IMR-90 (cell line): ENCODE measurements at regions not wholly inside any gene's neighbourhood (a gene's known extent, or its start where the extent isn't known, plus 50 kb on each side); places are given as distances from the start of the nearest gene placed in this dataset.

Experiments
- ATAC-seq: fragments of 200-7000 bp; cut with Tn5 transposase; 2 replicates; pipeline ENCODE4 v1.9.1; 2020; ENCODE audit warnings: low read depth, mild to moderate bottlenecking, moderate library complexity
- BruUV-seq: library from RNA; stranded (reverse); fragments of 400-500 nt; replicated peaks from 2 replicates; lab custom pipeline; 2021; lab: Mats Ljungman, UMichigan
- CTCF ChIA-PET: fragments of 300-600 bp; formaldehyde crosslinking; extraction: SDS; loops from one replicate; lab custom pipeline; 2021; ENCODE audit warnings: antibody characterized with exemption; lab: Yijun Ruan, JAX
- POLR2A ChIA-PET: fragments of 300-600 bp; sonication (Branson Sonifier 250); formaldehyde crosslinking; loops from one replicate; lab custom pipeline; 2022; ENCODE audit warnings: antibody characterized with exemption; ENCODE audit not compliant: unreplicated experiment; lab: Charles Lee
- DNase-seq: peaks from one replicate; pipeline ENCODE4 v3.0.0; 2013
- H2AFZ ChIP-seq: replicated peaks from 2 replicates; pipeline ENCODE3; 2013; ENCODE audit warnings: low read length, mild to moderate bottlenecking; ENCODE audit not compliant: poor library complexity
- H2AK5ac ChIP-seq: 2 replicates; pipeline ENCODE4 v1.6.1; 2013; ENCODE audit warnings: low read depth, low read length, inconsistent platforms
- H2AK9ac ChIP-seq: replicated peaks from 2 replicates; pipeline ENCODE3; 2013; ENCODE audit warnings: mild to moderate bottlenecking, low read depth, low read length, moderate library complexity; ENCODE audit not compliant: poor library complexity
- H2BK120ac ChIP-seq: 2 replicates; pipeline ENCODE4 v1.6.1; 2013; ENCODE audit warnings: low read depth, low read length, inconsistent platforms
- H2BK15ac ChIP-seq: 3 replicates; pipeline ENCODE4 v1.6.1; 2013; ENCODE audit warnings: low read depth, low read length, inconsistent platforms
- H2BK20ac ChIP-seq: 2 replicates; pipeline ENCODE4 v1.6.1; 2013; ENCODE audit warnings: low read depth, mild to moderate bottlenecking, inconsistent platforms, low read length, moderate library complexity
- H2BK5ac ChIP-seq: 2 replicates; pipeline ENCODE4 v1.6.1; 2013; ENCODE audit warnings: mild to moderate bottlenecking, low read depth, low read length, inconsistent platforms; ENCODE audit not compliant: poor library complexity, severe bottlenecking
- H3K14ac ChIP-seq: replicated peaks from 2 replicates; pipeline ENCODE4 v1.6.1; 2013; ENCODE audit warnings: low read depth, low read length, inconsistent platforms
- H3K18ac ChIP-seq: 2 replicates; pipeline ENCODE4 v1.6.1; 2013; ENCODE audit warnings: low read depth, low read length, control low read depth
- H3K23ac ChIP-seq: 2 replicates; pipeline ENCODE4 v1.6.1; 2013; ENCODE audit warnings: low read depth, low read length, inconsistent platforms
- H3K27ac ChIP-seq: 2 replicates; pipeline ENCODE4 v1.5.1; 2013; ENCODE audit warnings: mild to moderate bottlenecking, control low read depth, low read length; ENCODE audit not compliant: insufficient read depth
- H3K27me3 ChIP-seq: 2 replicates; pipeline ENCODE4 v1.6.1; 2013; ENCODE audit warnings: low read length; ENCODE audit not compliant: control insufficient read depth, insufficient read depth
- H3K36me3 ChIP-seq: 2 replicates; pipeline ENCODE4 v1.6.1; 2013; ENCODE audit warnings: low read length, mixed read lengths; ENCODE audit not compliant: control insufficient read depth, insufficient read depth
- H3K4ac ChIP-seq: 2 replicates; pipeline ENCODE4 v1.6.1; 2013; ENCODE audit warnings: low read depth, low read length, inconsistent platforms
- H3K4me1 ChIP-seq: 2 replicates; pipeline ENCODE4 v1.6.1; 2013; ENCODE audit warnings: low read length, mixed read lengths; ENCODE audit not compliant: control insufficient read depth, insufficient read depth
- H3K4me2 ChIP-seq: 2 replicates; pipeline ENCODE4 v1.6.1; 2013; ENCODE audit warnings: low read depth, mild to moderate bottlenecking, control low read depth, low read length, moderate library complexity
- H3K4me3 ChIP-seq: 2 replicates; pipeline ENCODE4 v1.5.1; 2013; ENCODE audit warnings: low read depth, mild to moderate bottlenecking, control low read depth, low read length, moderate library complexity; ENCODE audit not compliant: insufficient read depth
- H3K56ac ChIP-seq: 2 replicates; pipeline ENCODE4 v1.6.1; 2013; ENCODE audit warnings: low read length, inconsistent platforms; ENCODE audit not compliant: insufficient read depth; ENCODE audit errors: extremely low read depth
- H3K79me1 ChIP-seq, 2 experiments: 2 replicates each; pipeline ENCODE4 v1.6.1; 2013; ENCODE audit warnings: low read length in 2 of 2, inconsistent platforms in 1 of 2, low read depth in 1 of 2
- H3K9ac ChIP-seq: 2 replicates; pipeline ENCODE4 v1.6.1; 2013; ENCODE audit warnings: low read depth, low read length, control low read depth
- H3K9me1 ChIP-seq: 2 replicates; pipeline ENCODE4 v1.6.1; 2013; ENCODE audit warnings: low read length, inconsistent platforms; ENCODE audit not compliant: insufficient read depth
- H3K9me3 ChIP-seq: 2 replicates; pipeline ENCODE4 v1.6.1; 2013; ENCODE audit warnings: low read length; ENCODE audit not compliant: control insufficient read depth, insufficient read depth
- H4K20me1 ChIP-seq: 2 replicates; pipeline ENCODE4 v1.6.1; 2013; ENCODE audit warnings: low read length, inconsistent platforms; ENCODE audit not compliant: insufficient read depth
- H4K5ac ChIP-seq: 2 replicates; pipeline ENCODE4 v1.6.1; 2013; ENCODE audit warnings: mild to moderate bottlenecking, low read depth, low read length, control low read depth
- H4K8ac ChIP-seq, 2 experiments: 2 replicates each; pipeline ENCODE4 v1.6.1; 2013; ENCODE audit warnings: low read depth in 2 of 2, low read length in 2 of 2, control low read depth in 1 of 2, inconsistent platforms in 1 of 2
- H4K91ac ChIP-seq: 2 replicates; pipeline ENCODE4 v1.6.1; 2013; ENCODE audit warnings: low read depth, low read length, inconsistent platforms; ENCODE audit not compliant: insufficient read depth
- BHLHE40 ChIP-seq: fragments of 150-350 bp; IDR thresholded peaks from 2 replicates; pipeline ENCODE4 v1.6.1; 2016; ENCODE audit warnings: mild to moderate bottlenecking, low read depth, low read length
- CEBPB ChIP-seq: IDR thresholded peaks from 2 replicates; pipeline ENCODE4 v1.6.1; 2012; ENCODE audit warnings: low read depth, low read length, improper control_type of control experiment
- CHD1 ChIP-seq: IDR thresholded peaks from 2 replicates; pipeline ENCODE4 v1.6.1; 2012; ENCODE audit warnings: low read depth, low read length, improper control_type of control experiment
- CTCF ChIP-seq: conservative IDR thresholded peaks from 2 replicates; pipeline ENCODE4 v1.5.1; 2012; ENCODE audit warnings: mild to moderate bottlenecking, low read depth, low read length, improper control_type of control experiment
- FOS ChIP-seq: fragments of 150-350 bp; IDR thresholded peaks from 2 replicates; pipeline ENCODE4 v1.6.1; 2016; ENCODE audit warnings: low read depth, low read length
- MAFK ChIP-seq: IDR thresholded peaks from 2 replicates; pipeline ENCODE4 v1.6.1; 2012; ENCODE audit warnings: low read depth, low read length, improper control_type of control experiment
- MAZ ChIP-seq: IDR thresholded peaks from 2 replicates; pipeline ENCODE4 v1.6.1; 2012; ENCODE audit warnings: low read depth, mild to moderate bottlenecking, low read length, improper control_type of control experiment, moderate library complexity, borderline replicate concordance
- NFE2L2 ChIP-seq: fragments of 150-350 bp; IDR thresholded peaks from 2 replicates; pipeline ENCODE4 v1.6.1; 2016; ENCODE audit warnings: low read depth, mild to moderate bottlenecking, low read length
- POLR2A ChIP-seq: IDR thresholded peaks from 2 replicates; pipeline ENCODE4 v1.6.1; 2012; ENCODE audit warnings: mild to moderate bottlenecking, low read depth, low read length
- RAD21 ChIP-seq: IDR thresholded peaks from 2 replicates; pipeline ENCODE4 v1.6.1; 2012; ENCODE audit warnings: low read length, improper control_type of control experiment
- RCOR1 ChIP-seq: IDR thresholded peaks from 2 replicates; pipeline ENCODE4 v1.6.1; 2012; ENCODE audit warnings: mild to moderate bottlenecking, low read length, improper control_type of control experiment; ENCODE audit not compliant: insufficient replicate concordance
- SMC3 ChIP-seq: fragments of 150-350 bp; IDR thresholded peaks from 2 replicates; pipeline ENCODE4 v1.6.1; 2016; ENCODE audit warnings: low read depth, mild to moderate bottlenecking, antibody characterized with exemption, low read length, moderate library complexity
- USF2 ChIP-seq: fragments of 150-350 bp; IDR thresholded peaks from 2 replicates; pipeline ENCODE4 v1.6.1; 2017; ENCODE audit warnings: mild to moderate bottlenecking, antibody characterized with exemption, low read length, low read depth
- WGBS, 2 experiments: methylation state at CpG; one replicate each; pipeline versions ENCODE4 v1.1.5 to v1.1.7; 2013; ENCODE audit warnings: missing lambda C conversion rate in 2 of 2; ENCODE audit not compliant: insufficient read length in 1 of 2; ENCODE audit errors: extremely low coverage in 2 of 2; 5-methylcytosine and 5-hydroxymethylcytosine counted together
- dilution Hi-C: fragments of 300-500 bp; cut with HindIII; formaldehyde crosslinking; loops from one replicate; pipeline ENCODE4 v1.14.3; 2018; ENCODE audit warnings: low sequenced_read_pairs; ENCODE audit not compliant: unreplicated experiment
- in situ Hi-C: fragments of 300-500 bp; cut with MboI; formaldehyde crosslinking; loops from 3 replicates; pipeline ENCODE4 v1.14.3; 2019; ENCODE audit warnings: low sequenced_read_pairs, inconsistent platforms, mixed read lengths
- intact Hi-C: fragments of 100-400 bp; cut with micrococcal nuclease; formaldehyde crosslinking; loops from 2 replicates; pipeline ENCODE4 v1.10.0; 2022

- Histone ChIP-seq H2AK5ac (no peak overlapping the region), H3K4me3 (no peak overlapping the region), H3K4ac (no peak overlapping the region), H2BK120ac (no peak overlapping the region), H3K27ac (no peak overlapping the region), H3K9me1 (no peaks in the 10 kb centered on the region), H2BK5ac (no peak overlapping the region), H4K8ac (no peak overlapping the region), H3K9ac (no peak overlapping the region), H3K27me3 (no peaks in the 10 kb centered on the region), H3K36me3 (no peaks in the 10 kb centered on the region), H4K91ac (no peak overlapping the region), H4K5ac (no peak overlapping the region), H3K14ac (no peak overlapping the region), H3K18ac (no peak overlapping the region), H3K4me1 (no peaks in the 10 kb centered on the region), H2BK15ac (no peak overlapping the region), H3K23ac (no peak overlapping the region), H3K79me1 (no peaks in the 10 kb centered on the region), H2AK9ac (no peak overlapping the region), H3K9me3 (0 out of 2 replicates have a peak, but pooled peaks cover 2% of the 10 kb centered on the region), H2AFZ (no peak overlapping the region), H2BK20ac (no peak overlapping the region), H3K4me2 (no peak overlapping the region), H3K56ac (no peak overlapping the region), H4K20me1 (no peaks in the 10 kb centered on the region)
- TF ChIP-seq MAZ (no peak), NFE2L2 (no peak), MAFK (no peak), FOS (no peak), SMC3 (no peak), RCOR1 (no peak), POLR2A (no peak), BHLHE40 (no peak), CEBPB (no peak), CHD1 (no peak), CTCF (no peak), RAD21 (no peak), USF2 (no peak)
- ATAC-seq, result no peak
- POLR2A ChIA-PET, result no interaction called here
- dilution Hi-C loops (no loop called here), intact Hi-C loops (no loop called here), in situ Hi-C loops (no loop called here)
- CTCF ChIA-PET, result no interaction called here
- BruUV-seq, result no TSS peak
- no CpG with 5 or more reads among the region's 4 CpGs for WGBS, 2 experiments
- no peak for DNase-seq
Observed at GRCh38 chrX:151510203-151510602, 53.3 kb upstream of the PASD1 start.
